GM23248 (cell line): ENCODE measurements at regions not wholly inside any gene's neighbourhood (a gene's known extent, or its start where the extent isn't known, plus 50 kb on each side); places are given as distances from the start of the nearest gene placed in this dataset.

ENCODE experiments used
- EZH2 ChIP-seq: fragments of 200-600 bp; sonication (generic); IDR thresholded peaks from 2 replicates; pipeline ENCODE4 v1.6.1; 2018; ENCODE audit warnings: antibody characterized with exemption, mild to moderate bottlenecking; ENCODE audit not compliant: insufficient read depth, poor library complexity, severe bottlenecking
- EZH2phosphoT487 ChIP-seq: fragments of 200-600 bp; sonication (generic); IDR thresholded peaks from 2 replicates; pipeline ENCODE4 v1.6.1; 2018; ENCODE audit warnings: antibody characterized with exemption, moderate library complexity, mild to moderate bottlenecking, low read depth; ENCODE audit not compliant: insufficient read depth

- TF ChIP-seq EZH2 (no peak), EZH2phosphoT487 (no peak)
Observed at GRCh38 chr2:234671716-234672115, 174.8 kb upstream of the ARL4C start.
